ENCODE measurements at regions not wholly inside any gene's neighbourhood (a gene's known extent, or its start where the extent isn't known, plus 50 kb on each side); places are given as distances from the start of the nearest gene placed in this dataset.
"Not testable (repeated sequence)": the region's sequence is repeated elsewhere in the genome, so short reads cannot be mapped to it uniquely, and the experiment has no call there.

GRCh38 chr6:78365473-78365872 lies 501.9 kb upstream of the IRAK1BP1 start:
- H3K4me3 Mint-ChIP-seq: no peak overlapping the region
- no peaks in the 10 kb centered on the region for H3K4me1 Mint-ChIP-seq (ENCODE audit: low read depth)
- H3K36me3 Mint-ChIP-seq (ENCODE audit: insufficient read depth in 2 of 2): no peaks in the 10 kb centered on the region
- H3K27ac Mint-ChIP-seq: no peak overlapping the region
- no peak for ATAC-seq (replicated peaks in 1 of 2)
- peaks cover 5 to 6% of the 10 kb centered on the region in 2 donors for H3K9me3 Mint-ChIP-seq
- H3K27me3 Mint-ChIP-seq (ENCODE audit: low read depth): no peaks in the 10 kb centered on the region
- no peak for DNase-seq

GRCh38 chr6:78377056-78377455 lies 490.3 kb upstream of the IRAK1BP1 start:
- Mint-ChIP-seq H3K9me3 (peaks cover 16 to 19% of the 10 kb centered on the region in 2 donors), H3K4me3 (no peak overlapping the region)

GRCh38 chr6:78379982-78380381 lies 487.4 kb upstream of the IRAK1BP1 start:
- Mint-ChIP-seq H3K9me3 (peaks cover 13 to 14% of the 10 kb centered on the region in 2 donors), H3K36me3 (ENCODE audit: insufficient read depth in 2 of 2) (peaks cover 1 to 2% of the 10 kb centered on the region in 2 donors), H3K27ac (no peak overlapping the region), H3K4me3 (no peak overlapping the region), H3K4me1 (ENCODE audit: low read depth) (no peaks in the 10 kb centered on the region), H3K27me3 (ENCODE audit: low read depth) (no peaks in the 10 kb centered on the region)
- DNase-seq: no peak
- no peak for ATAC-seq (replicated peaks in 1 of 2)

More at GRCh38 chr6:78377056-78377455, 490.3 kb upstream of the IRAK1BP1 start:
- no peak for ATAC-seq (replicated peaks in 1 of 2)
- H3K4me1 Mint-ChIP-seq (ENCODE audit: low read depth): no peaks in the 10 kb centered on the region
- H3K27ac Mint-ChIP-seq: no peak overlapping the region
- peaks cover 1 to 2% of the 10 kb centered on the region in 2 donors for H3K36me3 Mint-ChIP-seq (ENCODE audit: insufficient read depth in 2 of 2)
- H3K27me3 Mint-ChIP-seq (ENCODE audit: low read depth): no peaks in the 10 kb centered on the region
- no peak for DNase-seq

GRCh38 chr6:78380541-78380940 lies 486.8 kb upstream of the IRAK1BP1 start:
- H3K9me3 Mint-ChIP-seq: peaks cover 16 to 17% of the 10 kb centered on the region in 2 donors
- H3K4me3 Mint-ChIP-seq: no peak overlapping the region
- H3K27me3 Mint-ChIP-seq (ENCODE audit: low read depth): no peaks in the 10 kb centered on the region

GRCh38 chr6:78383968-78384367 lies 483.4 kb upstream of the IRAK1BP1 start:
- H3K4me3 Mint-ChIP-seq: no peak overlapping the region
- H3K27ac Mint-ChIP-seq: no peak overlapping the region
- H3K4me1 Mint-ChIP-seq (ENCODE audit: low read depth): no peaks in the 10 kb centered on the region
- no peak for DNase-seq
- peaks cover 0 to 2% of the 10 kb centered on the region in 2 donors for H3K36me3 Mint-ChIP-seq (ENCODE audit: insufficient read depth in 2 of 2)
- H3K27me3 Mint-ChIP-seq (ENCODE audit: low read depth): no peaks in the 10 kb centered on the region
- H3K9me3 Mint-ChIP-seq: peaks cover 15 to 18% of the 10 kb centered on the region in 2 donors
- no peak for ATAC-seq (replicated peaks in 1 of 2)

More at GRCh38 chr6:78380541-78380940, 486.8 kb upstream of the IRAK1BP1 start:
- Mint-ChIP-seq H3K27ac (no peak overlapping the region), H3K4me1 (ENCODE audit: low read depth) (no peaks in the 10 kb centered on the region), H3K36me3 (ENCODE audit: insufficient read depth in 2 of 2) (peaks cover 1 to 2% of the 10 kb centered on the region in 2 donors)
- DNase-seq (no peak), ATAC-seq (replicated peaks in 1 of 2) (no peak)

GRCh38 chr6:78386854-78387253 lies 480.5 kb upstream of the IRAK1BP1 start:
- not testable (repeated sequence) for H3K4me1 Mint-ChIP-seq (ENCODE audit: low read depth); DNase-seq; ATAC-seq (replicated peaks in 1 of 2); H3K36me3 Mint-ChIP-seq (ENCODE audit: insufficient read depth in 2 of 2); H3K27me3 Mint-ChIP-seq (ENCODE audit: low read depth); H3K27ac Mint-ChIP-seq; H3K4me3 Mint-ChIP-seq
- peaks cover 21 to 25% of the 10 kb centered on the region in 2 donors for H3K9me3 Mint-ChIP-seq

- Mint-ChIP-seq H3K4me3 (no peak overlapping the region), H3K9me3 (peaks cover 19 to 22% of the 10 kb centered on the region in 2 donors), H3K4me1 (ENCODE audit: low read depth) (no peaks in the 10 kb centered on the region), H3K27me3 (ENCODE audit: low read depth) (no peaks in the 10 kb centered on the region), H3K27ac (no peak overlapping the region), H3K36me3 (ENCODE audit: insufficient read depth in 2 of 2) (no peaks in the 10 kb centered on the region)
- DNase-seq (no peak), ATAC-seq (replicated peaks in 1 of 2) (no peak)
Observed at GRCh38 chr6:78390066-78390465, 477.3 kb upstream of the IRAK1BP1 start.

GRCh38 chr6:78397499-78397898 lies 469.9 kb upstream of the IRAK1BP1 start:
- ATAC-seq (replicated peaks in 1 of 2) (no peak), DNase-seq (no peak)
- no peaks in the 10 kb centered on the region for H3K4me1 Mint-ChIP-seq (ENCODE audit: low read depth)
- no peaks in the 10 kb centered on the region for H3K27me3 Mint-ChIP-seq (ENCODE audit: low read depth)
- no peak overlapping the region for H3K27ac Mint-ChIP-seq
- no peaks in the 10 kb centered on the region for H3K36me3 Mint-ChIP-seq (ENCODE audit: insufficient read depth in 2 of 2)
- peaks cover 2 to 3% of the 10 kb centered on the region in 2 donors for H3K9me3 Mint-ChIP-seq
- H3K4me3 Mint-ChIP-seq: no peak overlapping the region

- no peaks in the 10 kb centered on the region for H3K27me3 Mint-ChIP-seq (ENCODE audit: low read depth)
- no peak overlapping the region for H3K4me3 Mint-ChIP-seq
- H3K36me3 Mint-ChIP-seq (ENCODE audit: insufficient read depth in 2 of 2): no peaks in the 10 kb centered on the region
- DNase-seq (no peak), ATAC-seq (replicated peaks in 1 of 2) (no peak)
- peaks cover 3% of the 10 kb centered on the region in 2 donors for H3K9me3 Mint-ChIP-seq
- H3K27ac Mint-ChIP-seq: no peak overlapping the region
- H3K4me1 Mint-ChIP-seq (ENCODE audit: low read depth): no peaks in the 10 kb centered on the region
Observed at GRCh38 chr6:78398292-78398691, 469.1 kb upstream of the IRAK1BP1 start.

- no peaks in the 10 kb centered on the region for H3K36me3 Mint-ChIP-seq (ENCODE audit: insufficient read depth in 2 of 2)
- DNase-seq: no peak
- no peak overlapping the region for H3K4me3 Mint-ChIP-seq
- H3K27ac Mint-ChIP-seq: no peak overlapping the region
- no peak for ATAC-seq (replicated peaks in 1 of 2)
- no peaks in the 10 kb centered on the region for H3K4me1 Mint-ChIP-seq (ENCODE audit: low read depth)
- peaks cover 6 to 8% of the 10 kb centered on the region in 2 donors for H3K9me3 Mint-ChIP-seq
- no peaks in the 10 kb centered on the region for H3K27me3 Mint-ChIP-seq (ENCODE audit: low read depth)
Observed at GRCh38 chr6:78400076-78400475, 467.3 kb upstream of the IRAK1BP1 start.

- peaks cover 4 to 9% of the 10 kb centered on the region in 2 donors for H3K9me3 Mint-ChIP-seq
- H3K27me3 Mint-ChIP-seq (ENCODE audit: low read depth): no peaks in the 10 kb centered on the region
- H3K4me1 Mint-ChIP-seq (ENCODE audit: low read depth): no peaks in the 10 kb centered on the region
- no peak overlapping the region for H3K4me3 Mint-ChIP-seq
- DNase-seq (no peak), ATAC-seq (replicated peaks in 1 of 2) (no peak)
- peaks cover 0 to 6% of the 10 kb centered on the region in 2 donors for H3K36me3 Mint-ChIP-seq (ENCODE audit: insufficient read depth in 2 of 2)
- no peak overlapping the region for H3K27ac Mint-ChIP-seq
Observed at GRCh38 chr6:78427386-78427785, 440.0 kb upstream of the IRAK1BP1 start.

GRCh38 chr6:78430521-78430920 lies 436.8 kb upstream of the IRAK1BP1 start:
- no peaks in the 10 kb centered on the region for H3K4me1 Mint-ChIP-seq (ENCODE audit: low read depth)
- no peak overlapping the region for H3K27ac Mint-ChIP-seq
- ATAC-seq (replicated peaks in 1 of 2) (no peak), DNase-seq (no peak)
- H3K9me3 Mint-ChIP-seq: peaks cover 1 to 4% of the 10 kb centered on the region in 2 donors
- H3K4me3 Mint-ChIP-seq: no peak overlapping the region
- no peaks in the 10 kb centered on the region for H3K27me3 Mint-ChIP-seq (ENCODE audit: low read depth)
- H3K36me3 Mint-ChIP-seq (ENCODE audit: insufficient read depth in 2 of 2): no peaks in the 10 kb centered on the region

GRCh38 chr6:78435671-78436070 lies 431.7 kb upstream of the IRAK1BP1 start:
- Mint-ChIP-seq H3K4me1 (ENCODE audit: low read depth) (no peaks in the 10 kb centered on the region), H3K27ac (no peak overlapping the region), H3K4me3 (no peak overlapping the region), H3K9me3 (peaks cover 0 to 1% of the 10 kb centered on the region in 2 donors), H3K36me3 (ENCODE audit: insufficient read depth in 2 of 2) (no peaks in the 10 kb centered on the region), H3K27me3 (ENCODE audit: low read depth) (no peaks in the 10 kb centered on the region)
- ATAC-seq (replicated peaks in 1 of 2) (no peak), DNase-seq (no peak)

GRCh38 chr6:78436335-78436734 lies 431.0 kb upstream of the IRAK1BP1 start:
- H3K4me1 Mint-ChIP-seq (ENCODE audit: low read depth): no peaks in the 10 kb centered on the region
- peaks cover 0 to 1% of the 10 kb centered on the region in 2 donors for H3K9me3 Mint-ChIP-seq
- no peak overlapping the region for H3K27ac Mint-ChIP-seq
- no peaks in the 10 kb centered on the region for H3K27me3 Mint-ChIP-seq (ENCODE audit: low read depth)
- no peaks in the 10 kb centered on the region for H3K36me3 Mint-ChIP-seq (ENCODE audit: insufficient read depth in 2 of 2)
- DNase-seq: no peak
- no peak for ATAC-seq (replicated peaks in 1 of 2)
- H3K4me3 Mint-ChIP-seq: no peak overlapping the region

Data from activated T-cell treated with anti-CD3 and anti-CD28 coated beads, Interleukin-2, amount 50 U/mL, for 72 hours (primary cell).